ENCODE measurements at regions not wholly inside any gene's neighbourhood (a gene's known extent, or its start where the extent isn't known, plus 50 kb on each side); places are given as distances from the start of the nearest gene placed in this dataset.

GRCh38 chr7:9698375-9698774 lies 1265.0 kb downstream of the NXPH1 start:
- Histone ChIP-seq H3K4me2 (ENCODE audit: insufficient read depth, insufficient read length, low read length) (no peak overlapping the region), H3K23ac (ENCODE audit: insufficient read length, low read depth, low read length) (no peak overlapping the region), H2BK5ac (ENCODE audit: insufficient read length, low read length) (no peak overlapping the region), H3K27ac (ENCODE audit: insufficient read length, low read depth, low read length) (no peak overlapping the region), H3K56ac (ENCODE audit: insufficient read length, low read depth, low read length) (no peak overlapping the region), H3K9me3 (ENCODE audit: control insufficient read depth, low read depth, low read length) (no peaks in the 10 kb centered on the region), H2AK5ac (ENCODE audit: insufficient read length, low read length) (no peak overlapping the region), H4K8ac (replicated peaks; ENCODE audit: insufficient read length, low read depth, low read length) (no peak overlapping the region), H3K79me1 (ENCODE audit: insufficient read depth, low read depth, low read length, poor library complexity, severe bottlenecking) (no peaks in the 10 kb centered on the region), H4K91ac (ENCODE audit: insufficient read length, low read depth, low read length) (no peak overlapping the region), H4K20me1 (ENCODE audit: control insufficient read depth, insufficient read depth, insufficient read length) (no peaks in the 10 kb centered on the region), H3K79me2 (ENCODE audit: insufficient read depth, low read length) (no peaks in the 10 kb centered on the region), H2BK12ac (ENCODE audit: insufficient read length, low read depth, low read length) (no peak overlapping the region), H2BK120ac (ENCODE audit: low read depth, low read length, poor library complexity, severe bottlenecking) (no peak overlapping the region), H2BK20ac (ENCODE audit: low read depth, low read length, poor library complexity, severe bottlenecking) (no peak overlapping the region), H2BK15ac (ENCODE audit: low read depth, low read length) (no peak overlapping the region), H3K14ac (ENCODE audit: insufficient read depth, low read length) (no peak overlapping the region), H3K27me3 (ENCODE audit: insufficient read depth, low read length) (no peaks in the 10 kb centered on the region), H3K18ac (ENCODE audit: insufficient read length, low read depth, low read length) (no peak overlapping the region), H4K5ac (ENCODE audit: insufficient read length, low read depth, low read length) (no peak overlapping the region), H2AFZ (ENCODE audit: low read length) (no peak overlapping the region), H3K23me2 (ENCODE audit: insufficient read length, low read depth, low read length, poor library complexity, severe bottlenecking) (no peaks in the 10 kb centered on the region), H3K9ac (ENCODE audit: extremely low read depth, insufficient read length, low read length) (no peak overlapping the region), H3K4ac (ENCODE audit: low read depth, low read length) (no peak overlapping the region), H3K4me1 (ENCODE audit: insufficient read depth, low read length) (no peaks in the 10 kb centered on the region), H3T11ph (ENCODE audit: low read length) (no peak overlapping the region)
- no peaks in the 10 kb centered on the region for H3K4me1 Mint-ChIP-seq
- H3K27me3 Mint-ChIP-seq (ENCODE audit: low read depth): no peaks in the 10 kb centered on the region
- H3K4me3 Mint-ChIP-seq: no peak overlapping the region
- 0 out of 7 replicates have a peak, but pooled peaks cover 0 to 4% (median 0%) of the 10 kb centered on the region in 3 experiments for H3K36me3 Mint-ChIP-seq (ENCODE audit: insufficient read depth in 1 of 3, low read depth in 3 of 3)
- DNase-seq: no peak
- H3K9me3 Mint-ChIP-seq: peaks cover 3 to 12% of the 10 kb centered on the region in 2 experiments; a peak in 2 of 5 replicates
- H3K27ac Mint-ChIP-seq: no peak overlapping the region
- TF ChIP-seq, protein P1, sequence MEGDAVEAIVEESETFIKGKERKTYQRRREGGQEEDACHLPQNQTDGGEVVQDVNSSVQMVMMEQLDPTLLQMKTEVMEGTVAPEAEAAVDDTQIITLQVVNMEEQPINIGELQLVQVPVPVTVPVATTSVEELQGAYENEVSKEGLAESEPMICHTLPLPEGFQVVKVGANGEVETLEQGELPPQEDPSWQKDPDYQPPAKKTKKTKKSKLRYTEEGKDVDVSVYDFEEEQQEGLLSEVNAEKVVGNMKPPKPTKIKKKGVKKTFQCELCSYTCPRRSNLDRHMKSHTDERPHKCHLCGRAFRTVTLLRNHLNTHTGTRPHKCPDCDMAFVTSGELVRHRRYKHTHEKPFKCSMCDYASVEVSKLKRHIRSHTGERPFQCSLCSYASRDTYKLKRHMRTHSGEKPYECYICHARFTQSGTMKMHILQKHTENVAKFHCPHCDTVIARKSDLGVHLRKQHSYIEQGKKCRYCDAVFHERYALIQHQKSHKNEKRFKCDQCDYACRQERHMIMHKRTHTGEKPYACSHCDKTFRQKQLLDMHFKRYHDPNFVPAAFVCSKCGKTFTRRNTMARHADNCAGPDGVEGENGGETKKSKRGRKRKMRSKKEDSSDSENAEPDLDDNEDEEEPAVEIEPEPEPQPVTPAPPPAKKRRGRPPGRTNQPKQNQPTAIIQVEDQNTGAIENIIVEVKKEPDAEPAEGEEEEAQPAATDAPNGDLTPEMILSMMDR (conservative IDR thresholded peaks at IDR 0.05): no peak

Measured in H9 (cell line).